Trophoblast cell (in vitro differentiated cells and primary cell): ENCODE measurements at regions not wholly inside any gene's neighbourhood (a gene's known extent, or its start where the extent isn't known, plus 50 kb on each side); places are given as distances from the start of the nearest gene placed in this dataset.
A peak's percentile ranks its signal among the peaks of the same experiment; 100 is the strongest.

Source experiments
- DNase-seq, 2 donors: peaks; one replicate each; pipeline ENCODE4 v3.0.0-alpha.2; 2016
- H2AFZ ChIP-seq: 2 replicates; pipeline ENCODE4 v1.6.1; 2013; ENCODE audit warnings: low read length, moderate library complexity, mild to moderate bottlenecking; ENCODE audit not compliant: insufficient read depth, poor library complexity
- H2AK5ac ChIP-seq: 2 replicates; pipeline ENCODE4 v1.6.1; 2013; ENCODE audit warnings: mild to moderate bottlenecking, low read length
- H2BK120ac ChIP-seq: 2 replicates; pipeline ENCODE4 v1.6.1; 2013; ENCODE audit warnings: low read length, mild to moderate bottlenecking, moderate library complexity; ENCODE audit not compliant: insufficient read depth, poor library complexity
- H2BK12ac ChIP-seq: 2 replicates; pipeline ENCODE4 v1.6.1; 2013; ENCODE audit warnings: mild to moderate bottlenecking, low read length, moderate library complexity
- H2BK5ac ChIP-seq: 2 replicates; pipeline ENCODE4 v1.6.1; 2013; ENCODE audit warnings: low read length, low read depth, moderate library complexity, mild to moderate bottlenecking; ENCODE audit not compliant: poor library complexity
- H3K14ac ChIP-seq: 2 replicates; pipeline ENCODE4 v1.6.1; 2013; ENCODE audit warnings: mild to moderate bottlenecking, low read length
- H3K18ac ChIP-seq: 2 replicates; pipeline ENCODE4 v1.6.1; 2013; ENCODE audit warnings: mild to moderate bottlenecking, low read length
- H3K23ac ChIP-seq: 2 replicates; pipeline ENCODE4 v1.6.1; 2013; ENCODE audit warnings: low read length
- H3K27ac ChIP-seq: 2 replicates; pipeline ENCODE4 v1.5.1; 2013; ENCODE audit warnings: low read depth, mild to moderate bottlenecking, inconsistent platforms, low read length, moderate library complexity
- H3K27me3 ChIP-seq: 2 replicates; pipeline ENCODE4 v1.6.1; 2013; ENCODE audit warnings: inconsistent platforms, mild to moderate bottlenecking, low read length, moderate library complexity; ENCODE audit not compliant: insufficient read depth
- H3K36me3 ChIP-seq, 2 experiments: 1 replicate in 1 of 2; 2 replicates in 1 of 2; pipeline ENCODE4 v1.6.1; 2013; ENCODE audit warnings: low read length in 2 of 2, mild to moderate bottlenecking in 2 of 2, moderate library complexity in 1 of 2; ENCODE audit not compliant: insufficient read depth in 2 of 2, control insufficient read depth in 1 of 2
- H3K4ac ChIP-seq: 2 replicates; pipeline ENCODE4 v1.6.1; 2013; ENCODE audit warnings: low read depth, mild to moderate bottlenecking, low read length, moderate library complexity
- H3K4me1 ChIP-seq, 2 experiments: 1 replicate in 1 of 2; 2 replicates in 1 of 2; pipeline ENCODE4 v1.6.1; 2013; ENCODE audit warnings: low read length in 2 of 2, mild to moderate bottlenecking in 2 of 2, moderate library complexity in 1 of 2; ENCODE audit not compliant: insufficient read depth in 2 of 2, control insufficient read depth in 1 of 2
- H3K4me2 ChIP-seq: 2 replicates; pipeline ENCODE4 v1.6.1; 2013; ENCODE audit warnings: inconsistent platforms, mild to moderate bottlenecking, low read length, moderate library complexity
- H3K4me3 ChIP-seq: 2 replicates; pipeline ENCODE4 v1.5.1; 2013; ENCODE audit warnings: mild to moderate bottlenecking, low read depth, low read length, inconsistent platforms
- H3K79me1 ChIP-seq: one replicate; pipeline ENCODE4 v1.6.1; 2013; ENCODE audit warnings: low read length
- H3K79me2 ChIP-seq: 2 replicates; pipeline ENCODE4 v1.6.1; 2013; ENCODE audit warnings: low read length, mild to moderate bottlenecking; ENCODE audit not compliant: control insufficient read depth, insufficient read depth, poor library complexity
- H3K9ac ChIP-seq: 2 replicates; pipeline ENCODE4 v1.6.1; 2013; ENCODE audit warnings: mild to moderate bottlenecking, low read length
- H3K9me3 ChIP-seq: 2 replicates; pipeline ENCODE4 v1.6.1; 2013; ENCODE audit warnings: low read depth, mild to moderate bottlenecking, control low read depth, inconsistent platforms, low read length; ENCODE audit not compliant: insufficient read depth
- H4K12ac ChIP-seq: 2 replicates; pipeline ENCODE4 v1.6.1; 2013; ENCODE audit warnings: low read depth, mild to moderate bottlenecking, low read length, moderate library complexity
- H4K8ac ChIP-seq: 2 replicates; pipeline ENCODE4 v1.6.1; 2013; ENCODE audit warnings: low read depth, mild to moderate bottlenecking, low read length, moderate library complexity
- H4K91ac ChIP-seq: one replicate; pipeline ENCODE4 v1.6.1; 2013; ENCODE audit warnings: low read depth, mild to moderate bottlenecking, low read length, moderate library complexity
- WGBS: extraction: QIAGEN DNeasy Blood & Tissue Kit; methylation state at CpG from one replicate; pipeline ENCODE4 v1.1.7; 2013; ENCODE audit warnings: missing lambda C conversion rate; ENCODE audit not compliant: insufficient read length, insufficient coverage; ENCODE audit errors: extremely low coverage; 5-methylcytosine and 5-hydroxymethylcytosine counted together

GRCh38 chr6:168791917-168792316 lies 350.9 kb downstream of the SMOC2 start:
- no CpG with 5 or more reads among the region's 4 CpGs for WGBS
- H4K12ac ChIP-seq = no peak overlapping the region

GRCh38 chr6:168789699-168790098 lies 348.7 kb downstream of the SMOC2 start:
- Histone ChIP-seq H2BK12ac (no peak overlapping the region), H4K8ac (no peak overlapping the region), H2AFZ (no peak overlapping the region), H3K27ac (no peak overlapping the region), H3K23ac (no peak overlapping the region), H3K4me3 (no peak overlapping the region), H3K14ac (no peak overlapping the region), H3K79me2 (no peaks in the 10 kb centered on the region), H3K9ac (no peak overlapping the region), H3K9me3 (peaks cover 7% of the 10 kb centered on the region), H4K91ac (no peak overlapping the region), H3K27me3 (no peaks in the 10 kb centered on the region), H4K12ac (no peak overlapping the region), H3K18ac (no peak overlapping the region), H3K4me1 (peaks cover 2 to 6% of the 10 kb centered on the region in 2 experiments), H3K79me1 (peaks cover 2% of the 10 kb centered on the region), H3K4ac (no peak overlapping the region), H2BK5ac (no peak overlapping the region), H2AK5ac (no peak overlapping the region), H2BK120ac (no peak overlapping the region), H3K4me2 (no peak overlapping the region), H3K36me3 (no peaks in the 10 kb centered on the region)
- peak in 1 of 2 donors; percentile 38 for DNase-seq
- no CpG with 5 or more reads among the region's 10 CpGs for WGBS

More at GRCh38 chr6:168791917-168792316, 350.9 kb downstream of the SMOC2 start:
- Histone ChIP-seq H3K4me2 (no peak overlapping the region), H3K14ac (no peak overlapping the region), H2BK120ac (no peak overlapping the region), H3K18ac (no peak overlapping the region), H3K9me3 (peaks cover 11% of the 10 kb centered on the region), H3K9ac (no peak overlapping the region), H3K4me1 (peaks cover 0 to 3% of the 10 kb centered on the region in 2 experiments), H2AK5ac (no peak overlapping the region), H2BK12ac (no peak overlapping the region), H3K79me2 (no peaks in the 10 kb centered on the region), H2BK5ac (no peak overlapping the region), H3K23ac (no peak overlapping the region), H4K91ac (no peak overlapping the region), H3K4me3 (no peak overlapping the region), H4K8ac (no peak overlapping the region), H3K79me1 (peaks cover 2% of the 10 kb centered on the region), H2AFZ (no peak overlapping the region), H3K4ac (no peak overlapping the region), H3K27ac (no peak overlapping the region), H3K27me3 (no peaks in the 10 kb centered on the region), H3K36me3 (no peaks in the 10 kb centered on the region)
- no peak for DNase-seq

- no peak overlapping the region for H2BK5ac ChIP-seq
- H3K79me2 ChIP-seq = no peaks in the 10 kb centered on the region
- no peak overlapping the region for H4K8ac ChIP-seq
- DNase-seq = no peak
- H2AFZ ChIP-seq = no peak overlapping the region
- peaks cover 4% of the 10 kb centered on the region for H3K79me1 ChIP-seq
- no peak overlapping the region for H2BK120ac ChIP-seq
- no peak overlapping the region for H3K4me2 ChIP-seq
- H3K27me3 ChIP-seq = no peaks in the 10 kb centered on the region
- no peak overlapping the region for H3K23ac ChIP-seq
- H4K91ac ChIP-seq = no peak overlapping the region
- H3K14ac ChIP-seq = no peak overlapping the region
- no peak overlapping the region for H3K18ac ChIP-seq
- H3K9me3 ChIP-seq = peaks cover 2% of the 10 kb centered on the region
- H3K4ac ChIP-seq = no peak overlapping the region
- no peak overlapping the region for H4K12ac ChIP-seq
- H2BK12ac ChIP-seq = no peak overlapping the region
- no peak overlapping the region for H3K4me3 ChIP-seq
- H2AK5ac ChIP-seq = no peak overlapping the region
- H3K9ac ChIP-seq = no peak overlapping the region
- H3K4me1 ChIP-seq = peaks cover 13 to 15% of the 10 kb centered on the region in 2 experiments
- no CpG with 5 or more reads among the region's 10 CpGs for WGBS
- no peak overlapping the region for H3K27ac ChIP-seq
- no peaks in the 10 kb centered on the region for H3K36me3 ChIP-seq
Measured at GRCh38 chr6:168785720-168786511, 344.9 kb downstream of the SMOC2 start.

GRCh38 chr6:168784426-168784825 lies 343.4 kb downstream of the SMOC2 start:
- Histone ChIP-seq H3K79me2 (no peaks in the 10 kb centered on the region), H3K9me3 (peaks cover 3% of the 10 kb centered on the region), H3K4ac (no peak overlapping the region), H3K4me1 (peaks cover 13 to 15% of the 10 kb centered on the region in 2 experiments), H2AFZ (no peak overlapping the region), H4K12ac (no peak overlapping the region), H3K36me3 (no peaks in the 10 kb centered on the region), H3K4me3 (peak overlapping the region; percentile 7), H2BK5ac (no peak overlapping the region), H4K8ac (peak overlapping the region; percentile 36), H2AK5ac (no peak overlapping the region), H3K9ac (no peak overlapping the region), H3K4me2 (no peak overlapping the region), H3K23ac (no peak overlapping the region), H2BK120ac (no peak overlapping the region), H3K27ac (no peak overlapping the region), H2BK12ac (peak overlapping the region; percentile 1), H3K79me1 (peaks cover 4% of the 10 kb centered on the region), H3K14ac (peak overlapping the region; percentile 18), H3K27me3 (no peaks in the 10 kb centered on the region), H3K18ac (peak overlapping the region; percentile 11), H4K91ac (peak overlapping the region; percentile 45)
- no peak for DNase-seq
- WGBS = no CpG with 5 or more reads among the region's 14 CpGs
